B cell (primary cell): ENCODE measurements at regions not wholly inside any gene's neighbourhood (a gene's known extent, or its start where the extent isn't known, plus 50 kb on each side); places are given as distances from the start of the nearest gene placed in this dataset.

Experiments used
- ATAC-seq: fragments of 200-7000 bp; cut with Tn5 transposase; one replicate; pipeline ENCODE4 v1.10.0; 2021; ENCODE audit warnings: low read depth, mild to moderate bottlenecking, moderate number of reproducible peaks, moderate library complexity
- CTCF ChIA-PET: fragments of 350-600 bp; sonication (Branson Sonifier 250); formaldehyde crosslinking; loops from one replicate; lab custom pipeline; 2021; ENCODE audit warnings: antibody characterized with exemption, inconsistent platforms; lab: Charles Lee
- POLR2A ChIA-PET: fragments of 350-600 bp; sonication (Branson Sonifier 250); formaldehyde crosslinking; loops from one replicate; lab custom pipeline; 2021; ENCODE audit warnings: antibody characterized with exemption; lab: Charles Lee
- DNase-seq: peaks from one replicate; pipeline ENCODE4 v3.0.0; 2013
- H2AFZ ChIP-seq: 2 replicates; pipeline ENCODE4 v1.6.1; 2012; ENCODE audit warnings: mild to moderate bottlenecking, low read depth, low read length; ENCODE audit not compliant: insufficient read depth, poor library complexity, severe bottlenecking
- H3K27ac ChIP-seq, 2 donors: 1 replicate in 1 of 2; 2 replicates in 1 of 2; pipeline ENCODE4 v1.5.1; 2012 to 2013; ENCODE audit warnings: low read length in 2 of 2, mild to moderate bottlenecking in 2 of 2, moderate library complexity in 1 of 2
- H3K27me3 ChIP-seq, 4 experiments: fragments of 200-600 bp in 1 of 4; sonication (generic) in 1 of 4; replicated peaks in 1 of 4; 1 replicate in 2 of 4; 2 replicates in 2 of 4; pipeline versions ENCODE4 v1.6.1 to v1.7.0; 2013 to 2016; ENCODE audit warnings: low read length in 3 of 4, mild to moderate bottlenecking in 2 of 4, mixed read lengths in 1 of 4, moderate library complexity in 1 of 4; ENCODE audit not compliant: insufficient read depth in 4 of 4, control insufficient read depth in 3 of 4; ENCODE audit errors: control extremely low read depth in 1 of 4
- H3K36me3 ChIP-seq, 2 experiments: replicated peaks in 1 of 2; 1 replicate in 1 of 2; 2 replicates in 1 of 2; pipeline versions ENCODE4 v1.6.1 to v1.7.1; 2013; ENCODE audit warnings: low read length in 1 of 2; ENCODE audit not compliant: insufficient read depth in 2 of 2, control insufficient read depth in 1 of 2; ENCODE audit errors: control extremely low read depth in 1 of 2, extremely low read depth in 1 of 2
- H3K4me1 ChIP-seq, 2 donors: fragments of 200-600 bp in 1 of 2; sonication (generic) in 1 of 2; 1 replicate in 1 of 2; 2 replicates in 1 of 2; pipeline versions ENCODE4 v1.5.1 to v1.6.1; 2013 to 2017; ENCODE audit warnings: low read length in 2 of 2; ENCODE audit not compliant: control insufficient read depth in 2 of 2, insufficient read depth in 2 of 2
- H3K4me2 ChIP-seq: replicated peaks from 2 replicates; pipeline ENCODE3; 2012; ENCODE audit warnings: mild to moderate bottlenecking, low read depth, low read length; ENCODE audit not compliant: poor library complexity, severe bottlenecking
- H3K4me3 ChIP-seq, 5 experiments: fragments of 200-600 bp in 1 of 5; sonication (generic) in 1 of 5; 1 replicate in 3 of 5; 2 replicates in 2 of 5; pipeline versions ENCODE4 v1.5.1 to v1.7.0; 2011 to 2016; ENCODE audit warnings: low read length in 4 of 5, mild to moderate bottlenecking in 4 of 5, low read depth in 2 of 5, control low read depth in 1 of 5, moderate library complexity in 1 of 5; ENCODE audit not compliant: insufficient read depth in 1 of 5; ENCODE audit errors: control extremely low read depth in 1 of 5, extremely low read depth in 1 of 5
- H3K79me2 ChIP-seq: fragments of 200-600 bp; sonication (generic); one replicate; pipeline ENCODE4 v1.6.0; 2016; ENCODE audit warnings: low read length; ENCODE audit not compliant: control insufficient read depth, insufficient read depth
- H3K9ac ChIP-seq: fragments of 200-600 bp; sonication (generic); 2 replicates; pipeline ENCODE4 v1.6.1; 2017; ENCODE audit warnings: mild to moderate bottlenecking, low read length, moderate library complexity
- H3K9me3 ChIP-seq, 3 donors: one replicate each; pipeline versions ENCODE4 v1.6.1 to v1.7.1; 2013; ENCODE audit warnings: low read length in 2 of 3; ENCODE audit not compliant: control insufficient read depth in 2 of 3, insufficient read depth in 1 of 3; ENCODE audit errors: control extremely low read depth in 1 of 3
- H4K20me1 ChIP-seq: 2 replicates; pipeline ENCODE4 v1.6.0; 2012; ENCODE audit warnings: mild to moderate bottlenecking, low read length; ENCODE audit not compliant: insufficient read depth, control insufficient read depth, poor library complexity, severe bottlenecking
- H3K27ac Mint-ChIP-seq: one replicate; pipeline ENCODE4 v1.8.0; 2021; ENCODE audit warnings: mixed read lengths
- H3K27me3 Mint-ChIP-seq: one replicate; pipeline ENCODE4 v1.8.0; 2021; ENCODE audit warnings: mixed read lengths
- H3K4me1 Mint-ChIP-seq: one replicate; pipeline ENCODE4 v1.8.0; 2021; ENCODE audit warnings: mixed read lengths
- H3K4me3 Mint-ChIP-seq: one replicate; pipeline ENCODE4 v1.8.0; 2021; ENCODE audit warnings: mixed read lengths
- H3K9me3 Mint-ChIP-seq: one replicate; pipeline ENCODE4 v1.8.0; 2022; ENCODE audit warnings: mixed read lengths; ENCODE audit not compliant: insufficient read depth
- EZH2 ChIP-seq: IDR thresholded peaks from 2 replicates; pipeline ENCODE4 v1.6.1; 2012; ENCODE audit warnings: borderline replicate concordance, low read depth, mild to moderate bottlenecking, moderate library complexity, low read length; ENCODE audit not compliant: insufficient read depth, poor library complexity, severe bottlenecking
- WGBS: methylation state at CpG from one replicate; pipeline ENCODE4 v1.1.5; 2013; ENCODE audit warnings: missing lambda C conversion rate; ENCODE audit not compliant: insufficient coverage; 5-methylcytosine and 5-hydroxymethylcytosine counted together
- intact Hi-C: fragments of 100-400 bp; cut with micrococcal nuclease; formaldehyde crosslinking; loops from one replicate; pipeline ENCODE4 v1.10.0; 2022
- TF ChIP-seq, protein P1 (sequence below): fragments of 200-600 bp; IDR thresholded peaks from one replicate; pipeline ENCODE4 v1.8.0; 2022; ENCODE audit warnings: antibody characterized with exemption, mild to moderate bottlenecking

DNA sequence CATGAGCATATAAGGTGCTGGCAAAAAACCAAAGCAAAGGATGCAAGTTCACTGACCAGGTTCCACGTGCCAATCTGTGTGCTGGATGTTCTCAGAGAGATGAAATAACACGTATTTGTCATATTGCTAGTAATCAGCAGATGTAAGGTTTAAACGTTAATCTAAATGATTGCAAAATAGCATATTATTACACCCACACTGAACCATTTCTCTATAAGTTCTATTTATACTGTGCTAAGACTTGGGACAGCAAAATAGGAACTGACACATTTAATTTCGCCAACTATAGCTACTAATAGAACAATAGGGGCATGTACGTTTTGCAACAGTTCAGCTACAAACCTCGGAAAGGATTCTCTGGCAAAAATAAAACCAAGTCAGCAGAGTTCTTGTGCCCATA is 350.3 kb upstream of the ZNF385D start:
- H3K4me2 ChIP-seq = no peak overlapping the region
- intact Hi-C loops = no loop called here
- POLR2A ChIA-PET = no interaction called here

DNA sequence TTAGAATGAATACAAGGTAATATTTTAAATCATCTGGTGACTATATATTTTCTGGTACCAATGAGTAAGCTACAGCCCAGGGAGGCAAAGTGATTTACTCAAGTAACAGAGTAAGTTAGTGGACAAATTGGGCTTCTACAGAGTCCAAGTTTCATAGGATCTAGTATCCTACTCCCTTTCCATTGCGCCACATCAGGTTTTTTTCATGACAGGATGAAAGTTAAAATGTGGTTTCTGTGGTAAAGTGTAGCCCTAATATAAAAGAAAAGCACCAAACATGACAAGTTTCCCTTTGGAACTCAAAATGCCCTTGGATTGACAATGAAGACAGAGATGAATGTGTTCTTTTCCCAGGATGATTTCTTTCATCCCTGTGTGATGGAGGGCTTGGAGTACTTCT is 350.8 kb upstream of the ZNF385D start:
- ChIA-PET CTCF (no interaction called here), POLR2A (no interaction called here)
- Histone ChIP-seq H3K79me2 (no peaks in the 10 kb centered on the region), H2AFZ (no peak overlapping the region), H3K27me3 (peaks cover 0 to 2% (median 0%) of the 10 kb centered on the region in 4 experiments), H4K20me1 (no peaks in the 10 kb centered on the region), H3K9ac (no peak overlapping the region), H3K4me2 (no peak overlapping the region), H3K9me3 (no peaks in the 10 kb centered on the region), H3K27ac (no peak overlapping the region), H3K4me3 (no peak overlapping the region), H3K36me3 (no peaks in the 10 kb centered on the region), H3K4me1 (no peaks in the 10 kb centered on the region)
- H3K4me3 Mint-ChIP-seq = no peak overlapping the region
- no peaks in the 10 kb centered on the region for H3K4me1 Mint-ChIP-seq
- intact Hi-C loops = no loop called here
- H3K9me3 Mint-ChIP-seq = no peaks in the 10 kb centered on the region
- no peak for DNase-seq
- no peak overlapping the region for H3K27ac Mint-ChIP-seq
- no CpG with 5 or more reads among the region's 1 CpG for WGBS
- TF ChIP-seq, protein P1, sequence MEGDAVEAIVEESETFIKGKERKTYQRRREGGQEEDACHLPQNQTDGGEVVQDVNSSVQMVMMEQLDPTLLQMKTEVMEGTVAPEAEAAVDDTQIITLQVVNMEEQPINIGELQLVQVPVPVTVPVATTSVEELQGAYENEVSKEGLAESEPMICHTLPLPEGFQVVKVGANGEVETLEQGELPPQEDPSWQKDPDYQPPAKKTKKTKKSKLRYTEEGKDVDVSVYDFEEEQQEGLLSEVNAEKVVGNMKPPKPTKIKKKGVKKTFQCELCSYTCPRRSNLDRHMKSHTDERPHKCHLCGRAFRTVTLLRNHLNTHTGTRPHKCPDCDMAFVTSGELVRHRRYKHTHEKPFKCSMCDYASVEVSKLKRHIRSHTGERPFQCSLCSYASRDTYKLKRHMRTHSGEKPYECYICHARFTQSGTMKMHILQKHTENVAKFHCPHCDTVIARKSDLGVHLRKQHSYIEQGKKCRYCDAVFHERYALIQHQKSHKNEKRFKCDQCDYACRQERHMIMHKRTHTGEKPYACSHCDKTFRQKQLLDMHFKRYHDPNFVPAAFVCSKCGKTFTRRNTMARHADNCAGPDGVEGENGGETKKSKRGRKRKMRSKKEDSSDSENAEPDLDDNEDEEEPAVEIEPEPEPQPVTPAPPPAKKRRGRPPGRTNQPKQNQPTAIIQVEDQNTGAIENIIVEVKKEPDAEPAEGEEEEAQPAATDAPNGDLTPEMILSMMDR = no peak
- no peak for TF ChIP-seq EZH2
- H3K27me3 Mint-ChIP-seq = no peaks in the 10 kb centered on the region
- no peak for ATAC-seq

More for the DNA sequence above, 350.3 kb upstream of the ZNF385D start:
- Mint-ChIP-seq H3K4me3 (no peak overlapping the region), H3K9me3 (no peaks in the 10 kb centered on the region), H3K27me3 (no peaks in the 10 kb centered on the region), H3K27ac (no peak overlapping the region), H3K4me1 (no peaks in the 10 kb centered on the region)
- Histone ChIP-seq H3K9me3 (no peaks in the 10 kb centered on the region), H3K36me3 (no peaks in the 10 kb centered on the region), H3K27me3 (peaks cover 0 to 2% (median 0%) of the 10 kb centered on the region in 4 experiments), H3K27ac (no peak overlapping the region), H2AFZ (no peak overlapping the region), H4K20me1 (no peaks in the 10 kb centered on the region), H3K9ac (no peak overlapping the region), H3K4me1 (no peaks in the 10 kb centered on the region), H3K79me2 (no peaks in the 10 kb centered on the region), H3K4me3 (no peak overlapping the region)
- ATAC-seq (no peak), DNase-seq (no peak)
- WGBS = no CpG with 5 or more reads among the region's 6 CpGs
- CTCF ChIA-PET = no interaction called here
- no peak for TF ChIP-seq EZH2
- TF ChIP-seq, protein P1 = no peak
